ENCODE measurements at regions not wholly inside any gene's neighbourhood (a gene's known extent, or its start where the extent isn't known, plus 50 kb on each side); places are given as distances from the start of the nearest gene placed in this dataset.

DNA sequence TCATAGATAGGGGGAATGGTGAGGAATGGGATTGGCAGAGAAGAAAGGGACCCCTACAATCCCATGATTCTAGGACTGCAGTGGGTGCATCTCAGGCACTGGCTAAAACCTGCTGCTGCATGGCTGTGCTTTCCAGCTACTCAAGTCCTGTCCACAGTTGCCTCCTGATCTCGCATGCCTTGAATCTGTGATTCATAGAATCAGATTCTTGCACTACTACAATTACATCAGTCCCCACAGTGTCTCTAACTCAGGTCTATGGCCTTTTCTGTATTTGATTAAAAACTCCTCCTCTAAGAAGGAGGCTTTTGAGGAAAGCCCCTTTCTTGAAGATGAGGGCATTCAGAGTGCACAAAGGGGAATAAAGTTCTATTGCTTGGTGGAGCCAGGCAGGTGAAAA is 117.4 kb downstream of the LRATD1 start:
- H4K20me1 ChIP-seq (ENCODE audit: low read length) = no peaks in the 10 kb centered on the region
- H3K4me3 ChIP-seq (ENCODE audit: low read length) = no peak overlapping the region
- no peaks in the 10 kb centered on the region for H3K9me2 ChIP-seq (replicated peaks; ENCODE audit: low read length)
- intact Hi-C loops (cut with micrococcal nuclease) = no loop called here
- ChIA-PET POLR2A (ENCODE audit: unreplicated experiment) (no interaction called here), CTCF (no interaction called here)
- H3K4me2 ChIP-seq (ENCODE audit: low read length) = no peak overlapping the region
- no TSS peak for BruUV-seq (replicated peaks)
- no peak overlapping the region; the same call in 1 of the 2 replicates for H3K9ac ChIP-seq (ENCODE audit: low read length)
- H3K36me3 ChIP-seq (ENCODE audit: low read depth, low read length) = no peaks in the 10 kb centered on the region
- no peak for TF ChIP-seq EZH2phosphoT487 (IDR thresholded peaks at IDR 0.05; ENCODE audit: borderline replicate concordance, low read length)
- TF ChIP-seq, protein P1, sequence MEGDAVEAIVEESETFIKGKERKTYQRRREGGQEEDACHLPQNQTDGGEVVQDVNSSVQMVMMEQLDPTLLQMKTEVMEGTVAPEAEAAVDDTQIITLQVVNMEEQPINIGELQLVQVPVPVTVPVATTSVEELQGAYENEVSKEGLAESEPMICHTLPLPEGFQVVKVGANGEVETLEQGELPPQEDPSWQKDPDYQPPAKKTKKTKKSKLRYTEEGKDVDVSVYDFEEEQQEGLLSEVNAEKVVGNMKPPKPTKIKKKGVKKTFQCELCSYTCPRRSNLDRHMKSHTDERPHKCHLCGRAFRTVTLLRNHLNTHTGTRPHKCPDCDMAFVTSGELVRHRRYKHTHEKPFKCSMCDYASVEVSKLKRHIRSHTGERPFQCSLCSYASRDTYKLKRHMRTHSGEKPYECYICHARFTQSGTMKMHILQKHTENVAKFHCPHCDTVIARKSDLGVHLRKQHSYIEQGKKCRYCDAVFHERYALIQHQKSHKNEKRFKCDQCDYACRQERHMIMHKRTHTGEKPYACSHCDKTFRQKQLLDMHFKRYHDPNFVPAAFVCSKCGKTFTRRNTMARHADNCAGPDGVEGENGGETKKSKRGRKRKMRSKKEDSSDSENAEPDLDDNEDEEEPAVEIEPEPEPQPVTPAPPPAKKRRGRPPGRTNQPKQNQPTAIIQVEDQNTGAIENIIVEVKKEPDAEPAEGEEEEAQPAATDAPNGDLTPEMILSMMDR (conservative IDR thresholded peaks at IDR 0.05; ENCODE audit: low read depth, low read length) = no peak
- no peak for TF ChIP-seq EZH2 (IDR thresholded peaks at IDR 0.05; ENCODE audit: low read length, unreplicated experiment)
- H3K4me1 ChIP-seq (ENCODE audit: insufficient read depth, low read length) = peaks cover 43% of the 10 kb centered on the region
- H3F3A ChIP-seq (ENCODE audit: low read length, unreplicated experiment) = no peaks in the 10 kb centered on the region
- no peaks in the 10 kb centered on the region for H3K9me3 ChIP-seq (ENCODE audit: low read length)
- peak overlapping the region; percentile 92 for H3K27ac ChIP-seq (ENCODE audit: low read length)
- ATAC-seq (no peak), DNase-seq (peak; percentile 42)
- no peak overlapping the region for H2AFZ ChIP-seq (ENCODE audit: low read length)
- no peaks in the 10 kb centered on the region for H3K79me2 ChIP-seq (ENCODE audit: low read length)
- no peaks in the 10 kb centered on the region for H3K27me3 ChIP-seq (ENCODE audit: low read length)

DNA sequence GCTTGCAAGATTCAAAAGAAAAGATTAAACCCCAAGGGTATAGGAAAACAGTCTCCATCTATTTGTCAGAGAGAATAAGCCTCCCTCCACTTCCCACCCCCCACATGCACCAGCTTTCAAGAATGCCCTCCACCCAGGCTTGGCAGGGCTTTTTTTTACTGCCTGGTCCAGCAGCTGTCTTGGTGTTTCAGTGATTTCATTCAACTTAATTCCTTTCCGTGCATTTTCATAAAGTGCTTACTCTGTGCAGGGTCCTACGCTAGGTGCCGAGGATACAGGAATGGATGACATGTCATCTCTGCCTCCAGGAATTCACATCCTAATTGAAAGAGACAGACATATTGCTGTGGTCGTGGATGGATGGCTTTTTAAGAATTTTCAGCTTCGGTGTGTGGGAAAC is 117.9 kb downstream of the LRATD1 start:
- no peak overlapping the region for H2AFZ ChIP-seq (ENCODE audit: low read length)
- POLR2A ChIA-PET (ENCODE audit: unreplicated experiment) = no interaction called here

DNA sequence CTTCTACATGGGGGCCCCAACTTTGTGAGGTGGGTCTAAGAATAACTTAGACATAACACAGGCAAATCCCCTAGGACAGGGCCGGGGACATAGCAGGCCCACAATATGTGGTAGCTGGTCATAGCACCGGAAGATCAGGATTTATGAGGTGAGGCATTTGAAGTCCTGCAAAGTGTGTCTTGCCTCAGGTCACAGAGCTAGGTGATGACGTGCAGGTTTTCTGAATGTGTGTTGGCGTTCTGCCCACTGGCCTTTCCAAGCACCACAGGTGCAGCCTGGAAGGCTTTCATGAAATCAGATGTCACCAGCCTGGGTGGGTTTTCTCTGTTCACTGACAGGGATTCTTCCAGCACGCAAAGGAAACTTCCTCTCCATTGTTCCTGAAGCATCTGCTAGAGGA is 119.1 kb downstream of the LRATD1 start:
- Histone ChIP-seq H3K4me1 (ENCODE audit: insufficient read depth, low read length) (peaks cover 55% of the 10 kb centered on the region), H3K9ac (ENCODE audit: low read length) (peak overlapping the region; percentile 72), H3K27ac (ENCODE audit: low read length) (peak overlapping the region; percentile 92), H2AFZ (ENCODE audit: low read length) (no peak overlapping the region), H3K79me2 (ENCODE audit: low read length) (no peaks in the 10 kb centered on the region), H3K9me3 (ENCODE audit: low read length) (no peaks in the 10 kb centered on the region), H4K20me1 (ENCODE audit: low read length) (no peaks in the 10 kb centered on the region), H3K36me3 (ENCODE audit: low read depth, low read length) (no peaks in the 10 kb centered on the region), H3K9me2 (replicated peaks; ENCODE audit: low read length) (no peaks in the 10 kb centered on the region), H3K27me3 (ENCODE audit: low read length) (no peaks in the 10 kb centered on the region), H3K4me3 (ENCODE audit: low read length) (no peak overlapping the region), H3F3A (ENCODE audit: low read length, unreplicated experiment) (no peaks in the 10 kb centered on the region), H3K4me2 (ENCODE audit: low read length) (peak overlapping the region; percentile 58)
- no TSS peak for BruUV-seq (replicated peaks)
- DNase-seq = peak; percentile 89
- intact Hi-C loops (cut with micrococcal nuclease) = no loop called here
- ATAC-seq = peak; percentile 75
- ChIA-PET POLR2A (ENCODE audit: unreplicated experiment) (no interaction called here), CTCF (no interaction called here)
- TF ChIP-seq EZH2phosphoT487 (IDR thresholded peaks at IDR 0.05; ENCODE audit: borderline replicate concordance, low read length) (no peak), EZH2 (IDR thresholded peaks at IDR 0.05; ENCODE audit: low read length, unreplicated experiment) (no peak)
- TF ChIP-seq, protein P1 (conservative IDR thresholded peaks at IDR 0.05; ENCODE audit: low read depth, low read length) = no peak

More for the DNA sequence above, 117.9 kb downstream of the LRATD1 start:
- DNase-seq (no peak), ATAC-seq (no peak)
- H3K27ac ChIP-seq (ENCODE audit: low read length) = peak overlapping the region; percentile 92
- no peaks in the 10 kb centered on the region for H3K36me3 ChIP-seq (ENCODE audit: low read depth, low read length)
- TF ChIP-seq EZH2phosphoT487 (IDR thresholded peaks at IDR 0.05; ENCODE audit: borderline replicate concordance, low read length) (no peak), EZH2 (IDR thresholded peaks at IDR 0.05; ENCODE audit: low read length, unreplicated experiment) (no peak)
- TF ChIP-seq, protein P1 (conservative IDR thresholded peaks at IDR 0.05; ENCODE audit: low read depth, low read length) = no peak
- H3K9me3 ChIP-seq (ENCODE audit: low read length) = no peaks in the 10 kb centered on the region
- no peaks in the 10 kb centered on the region for H3K9me2 ChIP-seq (replicated peaks; ENCODE audit: low read length)
- BruUV-seq (replicated peaks) = no TSS peak
- H3K9ac ChIP-seq (ENCODE audit: low read length) = peak overlapping the region; percentile 66
- no peak overlapping the region for H3K4me3 ChIP-seq (ENCODE audit: low read length)
- H3F3A ChIP-seq (ENCODE audit: low read length, unreplicated experiment) = no peaks in the 10 kb centered on the region
- H3K4me1 ChIP-seq (ENCODE audit: insufficient read depth, low read length) = peaks cover 43% of the 10 kb centered on the region
- no peaks in the 10 kb centered on the region for H4K20me1 ChIP-seq (ENCODE audit: low read length)
- H3K27me3 ChIP-seq (ENCODE audit: low read length) = no peaks in the 10 kb centered on the region
- peak overlapping the region; percentile 58; the same call in 1 of the 2 replicates for H3K4me2 ChIP-seq (ENCODE audit: low read length)
- intact Hi-C loops (cut with micrococcal nuclease) = no loop called here
- H3K79me2 ChIP-seq (ENCODE audit: low read length) = no peaks in the 10 kb centered on the region
- CTCF ChIA-PET = no interaction called here

All from PC-3 (cell line).